Nephron progenitor cell (in vitro differentiated cells): ENCODE measurements at regions not wholly inside any gene's neighbourhood (a gene's known extent, or its start where the extent isn't known, plus 50 kb on each side); places are given as distances from the start of the nearest gene placed in this dataset.

Experiments
- DNase-seq: peaks from one replicate; pipeline ENCODE4 v3.0.0; 2021
- H3K27ac Mint-ChIP-seq: 2 replicates; pipeline ENCODE4 v1.8.0; 2021; ENCODE audit warnings: mild to moderate bottlenecking, moderate library complexity, mixed read lengths
- H3K27me3 Mint-ChIP-seq: 2 replicates; pipeline ENCODE4 v1.8.0; 2021; ENCODE audit warnings: mild to moderate bottlenecking, low read depth, mixed read lengths; ENCODE audit not compliant: poor library complexity
- H3K36me3 Mint-ChIP-seq: 2 replicates; pipeline ENCODE4 v1.8.0; 2021; ENCODE audit warnings: low read depth, mixed read lengths
- H3K4me1 Mint-ChIP-seq: 2 replicates; pipeline ENCODE4 v1.8.0; 2021; ENCODE audit warnings: mixed read lengths
- H3K4me3 Mint-ChIP-seq: 2 replicates; pipeline ENCODE4 v1.8.0; 2021; ENCODE audit warnings: mild to moderate bottlenecking, moderate library complexity, mixed read lengths
- H3K9me3 Mint-ChIP-seq: 2 replicates; pipeline ENCODE4 v1.8.0; 2021; ENCODE audit warnings: mild to moderate bottlenecking, moderate library complexity, mixed read lengths
- CTCF ChIP-seq: fragments of 200-600 bp; sonication (generic); IDR thresholded peaks from 2 replicates; pipeline ENCODE4 v1.5.0; 2021; ENCODE audit warnings: antibody characterized with exemption

- Mint-ChIP-seq H3K4me3 (no peak overlapping the region), H3K27ac (no peak overlapping the region), H3K36me3 (no peaks in the 10 kb centered on the region), H3K4me1 (peaks cover 28% of the 10 kb centered on the region), H3K27me3 (no peaks in the 10 kb centered on the region), H3K9me3 (no peaks in the 10 kb centered on the region)
- no peak for TF ChIP-seq CTCF
- no peak for DNase-seq
These were observed 336.9 kb downstream of the ETS1 start for GRCh38 chr11:128250482-128250881.

GRCh38 chr11:128246810-128247594 lies 340.4 kb downstream of the ETS1 start:
- Mint-ChIP-seq H3K27ac (peak overlapping the region; percentile 88), H3K27me3 (peaks cover 5% of the 10 kb centered on the region), H3K4me1 (peaks cover 42% of the 10 kb centered on the region), H3K36me3 (no peaks in the 10 kb centered on the region), H3K4me3 (peak overlapping the region; percentile 43), H3K9me3 (no peaks in the 10 kb centered on the region)
- peak; percentile 32 for DNase-seq
- TF ChIP-seq CTCF = no peak

GRCh38 chr11:128246364-128246801 lies 341.0 kb downstream of the ETS1 start:
- Mint-ChIP-seq H3K27me3 (peaks cover 5% of the 10 kb centered on the region), H3K4me1 (peaks cover 45% of the 10 kb centered on the region), H3K9me3 (no peaks in the 10 kb centered on the region), H3K27ac (peak overlapping the region; percentile 88), H3K36me3 (no peaks in the 10 kb centered on the region), H3K4me3 (peak overlapping the region; percentile 43)
- no peak for TF ChIP-seq CTCF
- peak; percentile 16 for DNase-seq

- Mint-ChIP-seq H3K27me3 (peaks cover 5% of the 10 kb centered on the region), H3K36me3 (no peaks in the 10 kb centered on the region), H3K9me3 (no peaks in the 10 kb centered on the region), H3K4me3 (no peak overlapping the region), H3K4me1 (peaks cover 48% of the 10 kb centered on the region), H3K27ac (no peak overlapping the region)
- DNase-seq = no peak
- TF ChIP-seq CTCF = no peak
These were observed 342.5 kb downstream of the ETS1 start for GRCh38 chr11:128244871-128245270.

GRCh38 chr11:128242451-128242850 lies 344.9 kb downstream of the ETS1 start:
- H3K27ac Mint-ChIP-seq = no peak overlapping the region
- H3K9me3 Mint-ChIP-seq = peaks cover 8% of the 10 kb centered on the region
- no peak for TF ChIP-seq CTCF
- no peak overlapping the region for H3K4me3 Mint-ChIP-seq
- peaks cover 5% of the 10 kb centered on the region for H3K27me3 Mint-ChIP-seq
- peaks cover 47% of the 10 kb centered on the region for H3K4me1 Mint-ChIP-seq
- DNase-seq = no peak
- no peaks in the 10 kb centered on the region for H3K36me3 Mint-ChIP-seq

- peaks cover 8% of the 10 kb centered on the region for H3K9me3 Mint-ChIP-seq
- no peak for DNase-seq
- H3K4me3 Mint-ChIP-seq = no peak overlapping the region
- H3K36me3 Mint-ChIP-seq = no peaks in the 10 kb centered on the region
- H3K27me3 Mint-ChIP-seq = peaks cover 5% of the 10 kb centered on the region
- no peak for TF ChIP-seq CTCF
- H3K4me1 Mint-ChIP-seq = peaks cover 38% of the 10 kb centered on the region
- H3K27ac Mint-ChIP-seq = no peak overlapping the region
These were observed 346.8 kb downstream of the ETS1 start for GRCh38 chr11:128240546-128240945.
